EH (cell line): ENCODE measurements at regions not wholly inside any gene's neighbourhood (a gene's known extent, or its start where the extent isn't known, plus 50 kb on each side); places are given as distances from the start of the nearest gene placed in this dataset.

Source experiments
- DNase-seq: peaks from one replicate; pipeline ENCODE4 v3.0.0-alpha.2; 2015; ENCODE audit warnings: low read depth

- DNase-seq, result no peak
These were observed 151.8 kb upstream of the PTPRM start for GRCh38 chr18:7415081-7415894.

GRCh38 chr18:7417727-7418126 lies 149.4 kb upstream of the PTPRM start:
- DNase-seq, result peak; percentile 73

DNA sequence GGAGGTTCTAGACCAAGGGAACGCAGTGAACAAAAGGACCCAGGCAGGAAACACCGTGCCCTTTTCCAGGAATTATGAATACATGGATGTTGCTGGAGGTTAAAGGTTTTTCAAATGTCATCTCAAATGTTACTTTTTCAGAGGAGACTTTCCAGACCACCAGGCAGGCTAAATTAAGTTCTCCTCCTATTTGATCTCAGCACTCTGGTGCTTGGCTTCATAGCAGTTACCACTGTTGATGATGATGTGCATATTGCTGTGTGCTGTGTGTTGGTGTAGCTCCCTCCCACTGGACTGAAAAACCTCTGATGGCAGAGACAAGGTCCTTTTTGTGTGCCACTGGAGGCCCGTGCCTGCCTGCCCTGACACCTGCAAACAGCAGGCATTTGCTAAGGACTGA lies 137.3 kb upstream of the PTPRM start:
- DNase-seq, result no peak

DNA sequence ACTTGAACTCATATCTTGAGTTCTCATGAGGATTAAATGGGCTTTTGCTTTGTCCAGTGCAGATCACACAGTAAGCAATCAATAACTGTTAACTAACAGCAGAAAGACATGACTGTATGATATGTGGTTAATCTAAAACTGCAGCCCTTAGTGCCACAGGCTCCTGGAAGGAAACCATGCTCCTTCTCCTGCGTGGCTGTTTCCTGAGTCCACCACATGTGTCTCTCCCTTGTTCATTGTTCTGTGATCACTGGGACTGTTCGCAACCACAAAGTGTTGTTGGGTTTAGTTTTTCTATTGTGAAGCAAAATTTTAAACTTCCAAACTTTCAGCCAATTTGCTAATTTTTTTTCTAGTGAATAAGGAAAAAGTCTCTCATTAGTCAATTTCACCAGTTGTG lies 130.9 kb upstream of the PTPRM start:
- DNase-seq, result no peak

DNA sequence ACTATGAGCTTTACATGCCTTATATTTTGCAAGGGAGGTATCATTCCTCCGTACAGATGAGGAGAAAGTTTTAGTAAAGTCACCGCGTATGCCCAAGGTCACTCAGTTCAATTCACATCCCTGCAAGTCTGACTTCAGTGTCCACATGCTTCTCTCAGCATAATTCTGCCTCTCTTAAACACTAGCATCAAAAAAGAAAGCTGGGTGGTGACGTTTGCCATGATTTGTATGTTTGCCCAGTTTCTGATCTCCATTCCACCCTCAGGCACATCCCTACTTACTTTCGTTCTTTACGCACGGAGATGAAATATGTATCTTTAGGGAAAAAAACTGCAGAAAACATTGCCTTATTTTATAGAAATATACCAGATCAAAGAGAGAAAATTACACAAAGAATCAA lies 129.2 kb upstream of the PTPRM start:
- DNase-seq, result no peak

DNA sequence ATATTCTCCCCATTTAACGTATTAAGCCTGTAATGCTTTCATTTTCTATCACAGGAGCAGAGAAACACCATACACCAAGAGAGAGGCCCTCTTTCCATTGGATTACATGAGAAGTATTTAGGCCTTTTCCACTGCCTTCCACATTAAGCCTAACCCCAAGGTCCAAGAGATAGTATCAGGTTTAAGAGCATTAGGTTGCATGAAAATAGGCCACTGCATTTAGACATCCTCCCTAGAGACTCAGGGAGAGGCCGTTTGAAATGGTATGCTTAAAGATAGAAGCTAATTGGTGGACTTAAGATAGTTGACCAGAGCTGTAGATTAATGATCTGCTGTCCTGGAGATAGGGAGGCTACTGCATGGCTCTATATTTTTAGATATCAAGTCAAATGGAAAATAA lies 128.5 kb upstream of the PTPRM start:
- no peak for DNase-seq

DNA sequence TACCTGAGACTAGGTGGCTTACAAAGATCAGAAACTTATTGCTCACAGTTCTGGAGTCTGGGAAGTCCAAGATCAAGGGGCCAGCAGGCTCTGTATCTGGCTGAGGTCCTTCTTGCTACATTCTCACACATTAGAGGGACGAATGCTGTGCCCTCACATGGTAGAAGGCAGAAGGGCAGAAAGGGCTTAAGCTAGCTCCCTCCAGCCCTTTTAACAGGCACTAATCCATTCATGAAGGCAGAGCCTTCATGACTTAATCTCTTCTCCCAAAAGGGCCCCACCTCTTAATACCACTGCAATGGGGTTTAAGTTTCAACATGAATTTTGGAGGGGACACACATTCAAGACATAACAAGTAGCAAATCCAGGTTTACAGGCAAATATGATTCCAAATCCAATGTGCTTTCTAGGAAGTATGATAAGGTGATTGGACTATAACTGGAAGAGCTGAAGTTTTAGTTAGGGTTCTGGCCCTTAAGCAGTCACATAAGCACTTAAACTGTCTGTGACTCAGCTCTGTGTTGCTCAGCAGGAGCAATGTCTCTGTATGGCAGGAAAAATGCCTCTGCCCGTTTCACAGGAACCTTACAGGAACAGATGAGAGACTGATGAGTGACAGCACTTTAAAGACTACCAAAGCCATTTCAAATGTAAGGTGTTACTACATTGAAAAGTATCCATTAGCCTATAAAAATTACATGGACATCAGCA lies 119.6 kb upstream of the PTPRM start:
- DNase-seq, result no peak

GRCh38 chr18:7452331-7452730 lies 114.8 kb upstream of the PTPRM start:
- DNase-seq, result peak; percentile 49

- DNase-seq, result no peak
These were observed 112.7 kb upstream of the PTPRM start for GRCh38 chr18:7454429-7454828.

- DNase-seq, result no peak
These were observed 110.7 kb upstream of the PTPRM start for GRCh38 chr18:7456376-7456775.

DNA sequence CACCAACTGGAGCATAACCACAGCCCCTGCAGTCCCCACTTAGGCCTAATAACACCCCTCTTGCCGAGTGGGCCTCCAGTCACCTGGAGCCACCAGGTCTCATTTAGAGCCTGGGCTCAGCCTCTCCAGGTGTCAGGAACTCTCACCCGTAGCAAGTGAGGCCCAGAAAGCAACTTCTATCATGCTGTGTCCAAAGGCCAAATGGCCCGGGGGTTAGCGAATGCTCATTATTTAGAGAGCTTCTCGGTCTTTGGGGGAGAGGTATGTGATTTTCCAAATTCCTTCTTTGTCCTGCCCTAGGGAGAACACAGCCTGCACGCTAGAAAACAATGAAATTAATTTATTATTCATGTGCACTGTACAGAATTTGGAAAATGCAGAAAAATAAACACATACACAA lies 109.9 kb upstream of the PTPRM start:
- no peak for DNase-seq

GRCh38 chr18:7458884-7459283 lies 108.2 kb upstream of the PTPRM start:
- DNase-seq, result no peak

DNA sequence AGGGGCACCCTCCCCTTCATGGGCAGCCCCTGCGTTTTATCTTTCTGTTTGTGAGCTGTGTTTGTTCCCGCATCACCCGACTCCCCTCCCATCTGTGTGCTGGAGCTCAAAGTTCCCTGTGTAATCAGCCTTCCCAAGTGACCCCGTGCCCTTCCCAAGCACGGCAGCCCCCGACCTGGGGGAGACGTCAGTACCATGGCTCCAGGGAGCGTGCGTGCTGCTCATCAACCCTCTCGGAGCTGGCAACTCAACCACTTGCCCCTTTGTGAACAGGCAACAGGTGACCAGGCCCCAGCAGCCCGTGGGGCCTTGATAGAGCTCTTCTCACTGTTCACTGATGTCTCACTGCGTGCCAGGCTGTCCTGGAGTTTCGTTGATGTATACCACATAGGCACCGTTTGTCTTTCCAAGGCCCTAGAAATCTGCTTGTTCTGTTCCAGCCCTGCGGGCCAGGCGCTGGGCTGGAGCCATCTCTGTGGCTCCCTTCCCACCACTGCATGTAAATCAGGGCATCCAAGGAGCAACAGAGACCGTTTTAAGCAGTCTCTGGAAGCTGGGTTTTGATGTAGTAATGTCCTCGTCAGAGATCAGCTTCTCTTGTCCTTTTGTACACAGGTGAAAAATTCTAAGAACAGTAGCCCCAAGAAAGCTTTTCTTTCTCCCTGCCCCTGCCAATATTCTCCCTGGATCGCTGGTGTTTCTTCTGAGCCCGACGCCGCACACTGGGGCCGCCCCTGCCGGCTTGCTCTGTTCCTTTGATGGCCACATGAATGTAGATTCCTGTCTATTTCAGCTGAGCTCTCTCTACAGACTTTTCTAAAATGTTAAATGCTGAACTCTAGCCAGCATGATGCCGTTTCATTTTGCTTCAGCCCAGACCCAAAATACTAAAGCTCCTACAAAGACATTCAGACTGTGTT lies 107.0 kb upstream of the PTPRM start:
- DNase-seq, result no peak

DNA sequence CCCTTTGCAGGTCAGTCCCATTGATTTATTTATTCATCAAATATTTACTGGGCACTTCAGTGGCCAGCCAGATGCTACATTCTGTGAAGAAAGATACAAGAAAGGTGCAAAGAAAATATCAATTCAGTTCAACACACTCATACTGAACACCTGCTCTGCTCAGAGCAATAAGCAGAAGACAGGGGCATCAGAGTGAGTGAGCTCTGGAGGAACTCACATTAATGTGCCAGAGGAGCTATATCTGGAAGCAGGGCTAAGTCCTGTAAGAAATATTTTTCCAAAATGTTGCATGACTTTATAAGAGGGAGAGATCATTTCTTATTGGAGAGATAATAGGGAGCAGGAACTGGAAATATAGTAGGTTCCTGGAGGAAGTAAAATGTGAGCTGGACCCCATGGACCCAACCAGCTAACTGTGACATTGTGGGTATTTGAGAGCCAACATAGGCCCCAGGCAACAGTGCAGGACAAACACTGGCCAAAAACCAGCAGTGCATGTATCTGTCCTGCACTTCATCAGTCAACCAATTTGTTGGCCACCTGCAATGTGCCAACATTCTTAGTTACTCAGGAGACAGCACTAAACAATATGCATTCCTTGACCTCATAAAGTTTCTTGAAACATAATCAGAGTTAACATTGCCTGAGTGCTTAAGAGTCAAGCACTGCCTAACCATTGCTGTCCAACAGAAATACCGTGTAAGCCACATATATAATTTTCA lies 102.7 kb upstream of the PTPRM start:
- no peak for DNase-seq

DNA sequence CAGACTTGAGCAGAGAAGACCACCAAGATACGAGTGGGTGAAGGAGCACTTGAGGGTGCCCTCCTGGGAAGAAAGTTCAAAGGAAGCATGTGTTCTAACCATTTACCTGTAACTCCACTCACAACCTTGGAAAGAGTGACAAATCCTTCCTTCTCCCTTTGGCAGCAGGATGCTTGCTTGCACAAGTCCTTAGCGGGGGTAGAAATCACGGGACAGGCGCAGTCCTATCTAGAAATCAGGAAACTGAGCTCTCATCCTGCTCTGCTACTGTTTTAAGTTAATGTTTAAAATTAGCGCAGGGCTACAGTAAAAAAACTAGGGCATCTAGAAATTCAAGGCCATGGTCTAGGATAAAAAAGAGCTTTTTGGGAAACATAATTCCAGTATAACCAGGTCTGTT lies 100.9 kb upstream of the PTPRM start:
- DNase-seq, result no peak

DNA sequence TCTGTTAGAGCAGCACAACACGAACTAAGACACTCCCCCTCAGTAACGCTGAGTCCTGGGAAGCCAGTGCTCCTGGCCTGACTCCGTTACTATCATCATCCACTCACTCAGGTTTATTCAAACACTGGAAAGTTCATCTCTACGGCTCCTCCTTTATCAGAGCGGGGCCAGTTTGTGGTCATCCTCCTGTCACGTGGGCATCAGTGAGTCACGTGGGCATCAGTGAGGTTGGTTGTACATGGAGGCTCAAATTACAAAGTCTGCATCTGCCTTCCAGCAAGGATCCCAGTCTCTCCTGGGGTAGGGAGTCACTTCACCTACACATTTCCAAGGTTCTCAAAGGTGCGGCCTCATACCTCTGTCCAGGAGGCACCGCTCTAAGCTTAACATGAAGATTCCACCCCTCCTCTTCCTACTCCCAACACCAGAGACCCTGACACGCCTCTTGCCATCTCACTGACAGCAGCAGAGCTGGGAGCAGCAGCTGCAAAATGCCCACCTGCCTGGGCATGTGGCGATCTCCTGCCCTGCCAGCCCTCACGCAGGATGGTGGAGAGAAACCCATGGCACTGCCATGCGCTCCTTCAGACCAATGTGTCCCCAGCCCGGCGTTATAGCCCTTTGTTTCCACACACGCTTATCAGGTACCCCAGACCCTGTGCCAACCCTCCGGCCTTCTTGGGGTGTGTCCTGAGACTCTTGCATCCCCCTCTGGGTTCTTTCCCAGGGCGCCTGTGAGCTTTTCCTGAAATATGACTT lies 99.2 kb upstream of the PTPRM start:
- DNase-seq, result peak; percentile 13

GRCh38 chr18:7470101-7470500 lies 97.0 kb upstream of the PTPRM start:
- DNase-seq, result no peak

GRCh38 chr18:7470503-7470902 lies 96.6 kb upstream of the PTPRM start:
- no peak for DNase-seq

DNA sequence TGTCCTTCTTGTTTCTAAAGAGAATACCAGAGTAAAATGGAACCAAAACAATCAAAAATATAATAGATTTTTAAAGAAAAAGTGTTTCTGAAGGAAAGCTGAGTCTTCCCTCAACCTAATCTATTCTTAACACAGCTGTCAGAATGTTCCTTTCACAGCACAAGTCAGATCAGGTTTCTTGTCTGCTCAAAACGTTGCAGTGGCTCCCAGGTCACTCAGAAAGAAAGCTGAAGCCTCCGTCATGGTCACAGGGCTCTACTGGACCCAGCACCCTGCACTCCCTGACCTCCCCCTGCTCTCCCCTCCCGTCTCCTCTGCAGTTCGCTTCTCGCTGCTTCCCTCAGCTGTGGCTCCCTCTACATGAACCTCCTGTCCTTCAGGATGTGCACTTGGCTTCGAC lies 90.7 kb upstream of the PTPRM start:
- DNase-seq, result no peak

DNA sequence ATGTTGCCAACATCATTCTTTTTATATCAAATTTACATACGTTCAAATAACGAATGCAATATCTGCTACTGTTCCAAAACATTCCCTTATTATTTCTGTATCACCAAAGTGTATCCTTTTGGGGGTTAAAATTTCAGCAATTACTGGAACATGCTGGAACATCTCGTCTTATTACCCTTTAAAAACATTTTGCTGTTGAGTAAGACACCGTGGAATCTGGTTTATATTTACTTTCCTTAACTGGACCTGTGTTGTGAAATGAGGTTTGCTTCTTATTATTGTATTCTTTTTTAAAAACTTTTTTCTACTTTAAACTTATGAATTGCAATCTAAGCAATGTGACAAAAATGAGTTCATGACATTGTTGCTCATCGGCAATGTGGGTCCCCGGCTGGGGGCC lies 87.4 kb upstream of the PTPRM start:
- no peak for DNase-seq

GRCh38 chr18:7480879-7481278 lies 86.2 kb upstream of the PTPRM start:
- DNase-seq, result no peak
